Astrocyte of the cerebellum (primary cell): ENCODE measurements at regions not wholly inside any gene's neighbourhood (a gene's known extent, or its start where the extent isn't known, plus 50 kb on each side); places are given as distances from the start of the nearest gene placed in this dataset.

Source experiments
- DNase-seq: peaks from one replicate; pipeline ENCODE4 v3.0.0-alpha.2; 2011; ENCODE audit warnings: low read depth
- H3K4me3 ChIP-seq: 2 replicates; pipeline ENCODE4 v1.5.1; 2011; ENCODE audit warnings: mild to moderate bottlenecking, low read depth, low read length, moderate library complexity
- in situ Hi-C: cut with HindIII; loops from 2 replicates; pipeline ENCODE4 v1.10.0; 2017; ENCODE audit warnings: low sequenced_read_pairs
- TF ChIP-seq, protein P1 (sequence below): IDR thresholded peaks from 2 replicates; pipeline ENCODE4 v1.5.1; 2012; ENCODE audit warnings: low read length, low read depth, moderate library complexity, mild to moderate bottlenecking; ENCODE audit errors: missing control alignments

DNA sequence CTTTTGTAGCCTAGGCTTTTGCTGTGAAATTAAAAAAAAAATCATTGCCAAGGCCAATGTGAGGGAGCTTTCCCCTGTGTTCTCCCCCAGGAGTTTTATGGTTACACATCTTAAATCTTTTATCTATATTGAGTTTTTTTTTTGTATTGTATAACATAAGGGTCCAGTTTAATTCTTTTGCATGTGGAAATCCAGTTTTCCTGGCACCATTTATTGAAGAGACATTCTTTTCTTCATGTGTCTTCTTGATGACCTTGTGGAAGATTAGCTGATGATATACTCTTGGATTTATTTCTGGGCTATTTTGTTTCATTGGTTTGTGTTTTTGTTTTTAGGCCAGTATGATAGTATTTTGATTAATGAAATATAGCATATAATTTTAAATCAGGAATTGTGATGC lies 225.0 kb downstream of the ADAM29 start:
- TF ChIP-seq, protein P1, sequence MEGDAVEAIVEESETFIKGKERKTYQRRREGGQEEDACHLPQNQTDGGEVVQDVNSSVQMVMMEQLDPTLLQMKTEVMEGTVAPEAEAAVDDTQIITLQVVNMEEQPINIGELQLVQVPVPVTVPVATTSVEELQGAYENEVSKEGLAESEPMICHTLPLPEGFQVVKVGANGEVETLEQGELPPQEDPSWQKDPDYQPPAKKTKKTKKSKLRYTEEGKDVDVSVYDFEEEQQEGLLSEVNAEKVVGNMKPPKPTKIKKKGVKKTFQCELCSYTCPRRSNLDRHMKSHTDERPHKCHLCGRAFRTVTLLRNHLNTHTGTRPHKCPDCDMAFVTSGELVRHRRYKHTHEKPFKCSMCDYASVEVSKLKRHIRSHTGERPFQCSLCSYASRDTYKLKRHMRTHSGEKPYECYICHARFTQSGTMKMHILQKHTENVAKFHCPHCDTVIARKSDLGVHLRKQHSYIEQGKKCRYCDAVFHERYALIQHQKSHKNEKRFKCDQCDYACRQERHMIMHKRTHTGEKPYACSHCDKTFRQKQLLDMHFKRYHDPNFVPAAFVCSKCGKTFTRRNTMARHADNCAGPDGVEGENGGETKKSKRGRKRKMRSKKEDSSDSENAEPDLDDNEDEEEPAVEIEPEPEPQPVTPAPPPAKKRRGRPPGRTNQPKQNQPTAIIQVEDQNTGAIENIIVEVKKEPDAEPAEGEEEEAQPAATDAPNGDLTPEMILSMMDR: no peak
- in situ Hi-C loops: no loop called here
- H3K4me3 ChIP-seq: no peak overlapping the region
- DNase-seq: no peak

DNA sequence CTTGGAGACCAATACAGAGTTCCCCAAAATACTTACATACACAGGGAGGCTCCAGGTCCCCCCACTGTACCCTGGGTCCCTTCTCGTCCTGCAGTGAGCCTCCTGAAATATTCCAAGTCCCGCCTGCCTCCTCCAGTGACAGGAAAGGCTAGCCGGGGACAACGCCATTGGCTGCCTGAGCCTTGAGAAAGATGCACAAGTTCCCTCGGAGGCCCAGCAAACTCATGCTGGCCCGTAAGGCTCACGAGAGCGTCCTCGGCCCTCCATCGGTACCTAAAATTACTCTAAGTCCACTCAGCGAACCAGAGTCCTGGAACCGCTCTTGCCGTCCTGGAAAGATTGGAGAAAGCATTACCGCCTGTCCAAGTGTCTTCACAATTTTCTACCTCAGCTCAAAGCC lies 228.6 kb downstream of the ADAM29 start:
- H3K4me3 ChIP-seq: no peak overlapping the region
- TF ChIP-seq, protein P1: no peak
- in situ Hi-C loops: no loop called here
- no peak for DNase-seq

GRCh38 chr4:175147233-175147632 lies 229.1 kb downstream of the ADAM29 start:
- TF ChIP-seq, protein P1: no peak
- no peak for DNase-seq

DNA sequence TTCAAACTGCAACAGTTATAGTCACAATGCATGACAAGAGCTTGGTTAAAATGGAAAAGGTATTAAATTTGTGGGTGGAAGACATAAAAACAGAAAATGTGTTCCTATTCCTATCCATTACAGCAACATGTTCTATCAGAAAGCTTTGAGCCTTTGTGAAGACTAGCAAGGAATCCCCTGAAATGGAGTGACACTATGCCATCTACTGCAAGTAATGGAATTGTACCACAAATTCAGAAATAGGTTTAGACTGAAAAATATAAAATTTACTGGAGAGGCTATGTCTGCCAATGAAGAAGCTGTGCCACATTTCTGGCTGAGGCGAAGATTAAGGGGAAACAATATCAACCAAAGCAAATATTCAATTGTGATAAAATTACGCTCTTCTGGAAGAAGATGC lies 247.9 kb downstream of the ADAM29 start:
- TF ChIP-seq, protein P1: no peak
- no peak for DNase-seq
- in situ Hi-C loops: no loop called here
- H3K4me3 ChIP-seq: no peak overlapping the region

More at GRCh38 chr4:175147233-175147632, 229.1 kb downstream of the ADAM29 start:
- in situ Hi-C loops: no loop called here
- H3K4me3 ChIP-seq: no peak overlapping the region

DNA sequence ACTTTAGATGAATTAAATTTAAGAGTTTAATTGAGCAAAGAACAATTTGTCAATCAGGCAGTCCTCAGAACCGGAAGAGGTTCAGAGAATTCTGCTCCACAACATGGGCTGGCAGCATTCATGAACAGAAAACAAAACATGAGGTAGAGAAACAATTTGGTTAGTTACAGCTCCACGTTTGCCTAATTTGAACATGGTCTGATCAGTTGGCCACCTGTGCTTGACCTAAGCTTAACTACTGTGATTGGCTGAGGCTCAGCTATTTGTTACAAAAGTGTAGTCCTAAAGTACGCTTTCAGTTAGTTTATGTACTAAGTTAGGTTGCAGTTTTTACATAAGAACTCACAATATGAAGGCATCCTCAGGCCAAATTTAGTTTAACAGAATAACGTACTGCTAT lies 258.6 kb downstream of the ADAM29 start:
- H3K4me3 ChIP-seq: no peak overlapping the region
- TF ChIP-seq, protein P1: no peak
- in situ Hi-C loops: no loop called here
- no peak for DNase-seq

DNA sequence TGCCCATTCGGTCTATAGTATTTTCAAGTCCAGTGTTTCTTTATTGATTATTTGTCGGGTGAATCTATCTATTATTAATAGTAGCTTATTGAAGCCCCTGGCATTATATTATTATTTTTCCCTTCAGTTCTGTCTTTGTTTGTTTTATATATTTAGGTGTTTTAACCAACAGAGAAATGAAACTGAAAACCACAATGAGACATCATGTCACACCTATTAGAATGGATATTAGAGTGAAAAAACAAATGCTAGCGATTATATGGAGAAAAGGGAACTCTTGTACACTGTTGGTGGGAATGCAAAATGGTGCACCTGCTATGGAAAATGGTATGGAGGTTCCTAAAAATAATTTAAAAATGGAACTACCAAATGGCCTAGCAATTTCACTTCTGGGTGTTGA lies 272.5 kb downstream of the ADAM29 start:
- TF ChIP-seq, protein P1: no peak
- no peak overlapping the region for H3K4me3 ChIP-seq
- no peak for DNase-seq
- in situ Hi-C loops: no loop called here

- TF ChIP-seq, protein P1: no peak
- in situ Hi-C loops: no loop called here
- no peak overlapping the region for H3K4me3 ChIP-seq
- DNase-seq: no peak
These were observed 279.9 kb downstream of the ADAM29 start for GRCh38 chr4:175198056-175198455.
